Inflammatory macrophage treated with lipopolysaccharide for 4 hours (primary cell): ENCODE measurements at regions not wholly inside any gene's neighbourhood (a gene's known extent, or its start where the extent isn't known, plus 50 kb on each side); places are given as distances from the start of the nearest gene placed in this dataset.

ENCODE experiments used
- DNase-seq: peaks from one replicate; pipeline ENCODE4 v3.0.0-alpha.2; 2020

- no peak for DNase-seq
Observed at GRCh38 chr1:211206981-211207380, 52.2 kb upstream of the RCOR3 start.

GRCh38 chr1:211200311-211200710 is 58.9 kb upstream of the RCOR3 start:
- no peak for DNase-seq

GRCh38 chr1:211198880-211199279 is 60.3 kb upstream of the RCOR3 start:
- DNase-seq = no peak

- DNase-seq = no peak
Observed at GRCh38 chr1:211198111-211198510, 61.1 kb upstream of the RCOR3 start.

GRCh38 chr1:211196880-211197279 is 62.3 kb upstream of the RCOR3 start:
- DNase-seq = no peak

- DNase-seq = no peak
Observed at GRCh38 chr1:211194826-211195225, 60.9 kb upstream of the KCNH1 start.

- no peak for DNase-seq
Observed at GRCh38 chr1:211192227-211192626, 58.3 kb upstream of the KCNH1 start.

- DNase-seq = peak; percentile 32
Observed at GRCh38 chr1:211188721-211189120, 54.8 kb upstream of the KCNH1 start.

GRCh38 chr1:211183747-211184313 is 49.9 kb upstream of the KCNH1 start:
- no peak for DNase-seq
